IMR-90 (cell line): ENCODE measurements at regions not wholly inside any gene's neighbourhood (a gene's known extent, or its start where the extent isn't known, plus 50 kb on each side); places are given as distances from the start of the nearest gene placed in this dataset.
A peak's percentile ranks its signal among the peaks of the same experiment; 100 is the strongest.

Source experiments
- ATAC-seq: fragments of 200-7000 bp; cut with Tn5 transposase; 2 replicates; pipeline ENCODE4 v1.9.1; 2020; ENCODE audit warnings: low read depth, mild to moderate bottlenecking, moderate library complexity
- BruUV-seq: library from RNA; stranded (reverse); fragments of 400-500 nt; replicated peaks from 2 replicates; lab custom pipeline; 2021; lab: Mats Ljungman, UMichigan
- CTCF ChIA-PET: fragments of 300-600 bp; formaldehyde crosslinking; extraction: SDS; loops from one replicate; lab custom pipeline; 2021; ENCODE audit warnings: antibody characterized with exemption; lab: Yijun Ruan, JAX
- POLR2A ChIA-PET: fragments of 300-600 bp; sonication (Branson Sonifier 250); formaldehyde crosslinking; loops from one replicate; lab custom pipeline; 2022; ENCODE audit warnings: antibody characterized with exemption; ENCODE audit not compliant: unreplicated experiment; lab: Charles Lee
- DNase-seq: peaks from one replicate; pipeline ENCODE4 v3.0.0; 2013
- H2AFZ ChIP-seq: replicated peaks from 2 replicates; pipeline ENCODE3; 2013; ENCODE audit warnings: low read length, mild to moderate bottlenecking; ENCODE audit not compliant: poor library complexity
- H2AK5ac ChIP-seq: 2 replicates; pipeline ENCODE4 v1.6.1; 2013; ENCODE audit warnings: low read depth, low read length, inconsistent platforms
- H2AK9ac ChIP-seq: replicated peaks from 2 replicates; pipeline ENCODE3; 2013; ENCODE audit warnings: mild to moderate bottlenecking, low read depth, low read length, moderate library complexity; ENCODE audit not compliant: poor library complexity
- H2BK120ac ChIP-seq: 2 replicates; pipeline ENCODE4 v1.6.1; 2013; ENCODE audit warnings: low read depth, low read length, inconsistent platforms
- H2BK15ac ChIP-seq: 3 replicates; pipeline ENCODE4 v1.6.1; 2013; ENCODE audit warnings: low read depth, low read length, inconsistent platforms
- H2BK20ac ChIP-seq: 2 replicates; pipeline ENCODE4 v1.6.1; 2013; ENCODE audit warnings: low read depth, mild to moderate bottlenecking, inconsistent platforms, low read length, moderate library complexity
- H2BK5ac ChIP-seq: 2 replicates; pipeline ENCODE4 v1.6.1; 2013; ENCODE audit warnings: mild to moderate bottlenecking, low read depth, low read length, inconsistent platforms; ENCODE audit not compliant: poor library complexity, severe bottlenecking
- H3K14ac ChIP-seq: replicated peaks from 2 replicates; pipeline ENCODE4 v1.6.1; 2013; ENCODE audit warnings: low read depth, low read length, inconsistent platforms
- H3K18ac ChIP-seq: 2 replicates; pipeline ENCODE4 v1.6.1; 2013; ENCODE audit warnings: low read depth, low read length, control low read depth
- H3K23ac ChIP-seq: 2 replicates; pipeline ENCODE4 v1.6.1; 2013; ENCODE audit warnings: low read depth, low read length, inconsistent platforms
- H3K27ac ChIP-seq: 2 replicates; pipeline ENCODE4 v1.5.1; 2013; ENCODE audit warnings: mild to moderate bottlenecking, control low read depth, low read length; ENCODE audit not compliant: insufficient read depth
- H3K27me3 ChIP-seq: 2 replicates; pipeline ENCODE4 v1.6.1; 2013; ENCODE audit warnings: low read length; ENCODE audit not compliant: control insufficient read depth, insufficient read depth
- H3K36me3 ChIP-seq: 2 replicates; pipeline ENCODE4 v1.6.1; 2013; ENCODE audit warnings: low read length, mixed read lengths; ENCODE audit not compliant: control insufficient read depth, insufficient read depth
- H3K4ac ChIP-seq: 2 replicates; pipeline ENCODE4 v1.6.1; 2013; ENCODE audit warnings: low read depth, low read length, inconsistent platforms
- H3K4me1 ChIP-seq: 2 replicates; pipeline ENCODE4 v1.6.1; 2013; ENCODE audit warnings: low read length, mixed read lengths; ENCODE audit not compliant: control insufficient read depth, insufficient read depth
- H3K4me2 ChIP-seq: 2 replicates; pipeline ENCODE4 v1.6.1; 2013; ENCODE audit warnings: low read depth, mild to moderate bottlenecking, control low read depth, low read length, moderate library complexity
- H3K4me3 ChIP-seq: 2 replicates; pipeline ENCODE4 v1.5.1; 2013; ENCODE audit warnings: low read depth, mild to moderate bottlenecking, control low read depth, low read length, moderate library complexity; ENCODE audit not compliant: insufficient read depth
- H3K56ac ChIP-seq: 2 replicates; pipeline ENCODE4 v1.6.1; 2013; ENCODE audit warnings: low read length, inconsistent platforms; ENCODE audit not compliant: insufficient read depth; ENCODE audit errors: extremely low read depth
- H3K79me1 ChIP-seq, 2 experiments: 2 replicates each; pipeline ENCODE4 v1.6.1; 2013; ENCODE audit warnings: low read length in 2 of 2, inconsistent platforms in 1 of 2, low read depth in 1 of 2
- H3K9ac ChIP-seq: 2 replicates; pipeline ENCODE4 v1.6.1; 2013; ENCODE audit warnings: low read depth, low read length, control low read depth
- H3K9me1 ChIP-seq: 2 replicates; pipeline ENCODE4 v1.6.1; 2013; ENCODE audit warnings: low read length, inconsistent platforms; ENCODE audit not compliant: insufficient read depth
- H3K9me3 ChIP-seq: 2 replicates; pipeline ENCODE4 v1.6.1; 2013; ENCODE audit warnings: low read length; ENCODE audit not compliant: control insufficient read depth, insufficient read depth
- H4K20me1 ChIP-seq: 2 replicates; pipeline ENCODE4 v1.6.1; 2013; ENCODE audit warnings: low read length, inconsistent platforms; ENCODE audit not compliant: insufficient read depth
- H4K5ac ChIP-seq: 2 replicates; pipeline ENCODE4 v1.6.1; 2013; ENCODE audit warnings: mild to moderate bottlenecking, low read depth, low read length, control low read depth
- H4K8ac ChIP-seq, 2 experiments: 2 replicates each; pipeline ENCODE4 v1.6.1; 2013; ENCODE audit warnings: low read depth in 2 of 2, low read length in 2 of 2, control low read depth in 1 of 2, inconsistent platforms in 1 of 2
- H4K91ac ChIP-seq: 2 replicates; pipeline ENCODE4 v1.6.1; 2013; ENCODE audit warnings: low read depth, low read length, inconsistent platforms; ENCODE audit not compliant: insufficient read depth
- BHLHE40 ChIP-seq: fragments of 150-350 bp; IDR thresholded peaks from 2 replicates; pipeline ENCODE4 v1.6.1; 2016; ENCODE audit warnings: mild to moderate bottlenecking, low read depth, low read length
- CEBPB ChIP-seq: IDR thresholded peaks from 2 replicates; pipeline ENCODE4 v1.6.1; 2012; ENCODE audit warnings: low read depth, low read length, improper control_type of control experiment
- CHD1 ChIP-seq: IDR thresholded peaks from 2 replicates; pipeline ENCODE4 v1.6.1; 2012; ENCODE audit warnings: low read depth, low read length, improper control_type of control experiment
- FOS ChIP-seq: fragments of 150-350 bp; IDR thresholded peaks from 2 replicates; pipeline ENCODE4 v1.6.1; 2016; ENCODE audit warnings: low read depth, low read length
- MAFK ChIP-seq: IDR thresholded peaks from 2 replicates; pipeline ENCODE4 v1.6.1; 2012; ENCODE audit warnings: low read depth, low read length, improper control_type of control experiment
- MAZ ChIP-seq: IDR thresholded peaks from 2 replicates; pipeline ENCODE4 v1.6.1; 2012; ENCODE audit warnings: low read depth, mild to moderate bottlenecking, low read length, improper control_type of control experiment, moderate library complexity, borderline replicate concordance
- MXI1 ChIP-seq: IDR thresholded peaks from 2 replicates; pipeline ENCODE4 v1.6.1; 2012; ENCODE audit warnings: low read depth, mild to moderate bottlenecking, low read length, moderate library complexity, borderline replicate concordance
- NFE2L2 ChIP-seq: fragments of 150-350 bp; IDR thresholded peaks from 2 replicates; pipeline ENCODE4 v1.6.1; 2016; ENCODE audit warnings: low read depth, mild to moderate bottlenecking, low read length
- POLR2A ChIP-seq: IDR thresholded peaks from 2 replicates; pipeline ENCODE4 v1.6.1; 2012; ENCODE audit warnings: mild to moderate bottlenecking, low read depth, low read length
- RAD21 ChIP-seq: IDR thresholded peaks from 2 replicates; pipeline ENCODE4 v1.6.1; 2012; ENCODE audit warnings: low read length, improper control_type of control experiment
- RCOR1 ChIP-seq: IDR thresholded peaks from 2 replicates; pipeline ENCODE4 v1.6.1; 2012; ENCODE audit warnings: mild to moderate bottlenecking, low read length, improper control_type of control experiment; ENCODE audit not compliant: insufficient replicate concordance
- RFX5 ChIP-seq: IDR thresholded peaks from 2 replicates; pipeline ENCODE4 v1.8.0; 2012; ENCODE audit warnings: low read depth, mild to moderate bottlenecking, low read length, moderate library complexity
- SMC3 ChIP-seq: fragments of 150-350 bp; IDR thresholded peaks from 2 replicates; pipeline ENCODE4 v1.6.1; 2016; ENCODE audit warnings: low read depth, mild to moderate bottlenecking, antibody characterized with exemption, low read length, moderate library complexity
- USF2 ChIP-seq: fragments of 150-350 bp; IDR thresholded peaks from 2 replicates; pipeline ENCODE4 v1.6.1; 2017; ENCODE audit warnings: mild to moderate bottlenecking, antibody characterized with exemption, low read length, low read depth
- WGBS, 2 experiments: methylation state at CpG; one replicate each; pipeline versions ENCODE4 v1.1.5 to v1.1.7; 2013; ENCODE audit warnings: missing lambda C conversion rate in 2 of 2; ENCODE audit not compliant: insufficient read length in 1 of 2; ENCODE audit errors: extremely low coverage in 2 of 2; 5-methylcytosine and 5-hydroxymethylcytosine counted together
- dilution Hi-C: fragments of 300-500 bp; cut with HindIII; formaldehyde crosslinking; loops from one replicate; pipeline ENCODE4 v1.14.3; 2018; ENCODE audit warnings: low sequenced_read_pairs; ENCODE audit not compliant: unreplicated experiment
- in situ Hi-C: fragments of 300-500 bp; cut with MboI; formaldehyde crosslinking; loops from 3 replicates; pipeline ENCODE4 v1.14.3; 2019; ENCODE audit warnings: low sequenced_read_pairs, inconsistent platforms, mixed read lengths
- intact Hi-C: fragments of 100-400 bp; cut with micrococcal nuclease; formaldehyde crosslinking; loops from 2 replicates; pipeline ENCODE4 v1.10.0; 2022
- TF ChIP-seq, protein P1 (sequence below): fragments of 150-350 bp; IDR thresholded peaks from 2 replicates; pipeline ENCODE4 v1.6.1; 2016; ENCODE audit warnings: low read depth, mild to moderate bottlenecking, low read length, moderate library complexity, borderline replicate concordance
- TF ChIP-seq, protein P2 (sequence below): conservative IDR thresholded peaks from 2 replicates; pipeline ENCODE4 v1.5.1; 2012; ENCODE audit warnings: mild to moderate bottlenecking, low read depth, low read length, improper control_type of control experiment

DNA sequence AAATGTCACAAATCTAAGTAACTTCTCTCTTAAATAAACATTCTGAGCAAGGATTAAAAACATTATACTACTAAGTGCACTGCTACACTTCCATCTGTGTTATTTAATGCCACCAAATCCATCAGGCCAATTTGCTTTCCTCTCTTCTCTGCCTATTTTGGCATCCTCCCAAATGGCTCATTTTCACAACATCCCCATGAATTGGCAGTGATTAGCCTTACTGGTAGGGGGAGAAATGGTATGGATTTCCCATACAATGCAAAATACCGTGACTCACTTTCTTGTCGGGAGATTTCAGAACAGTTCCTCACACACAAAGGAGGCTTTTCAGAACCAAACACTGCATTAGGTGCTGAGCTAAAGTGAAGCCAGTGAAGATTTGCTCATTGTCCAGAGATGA, 195.7 kb downstream of the MIS18A start:
- H3K27ac ChIP-seq: no peak overlapping the region
- no peak overlapping the region for H2BK120ac ChIP-seq
- no peak overlapping the region for H2AFZ ChIP-seq
- H2AK9ac ChIP-seq: no peak overlapping the region
- ATAC-seq: no peak
- no peaks in the 10 kb centered on the region for H3K4me1 ChIP-seq
- no peaks in the 10 kb centered on the region for H4K20me1 ChIP-seq
- H2BK5ac ChIP-seq: no peak overlapping the region
- H3K9me3 ChIP-seq: no peaks in the 10 kb centered on the region
- no peak overlapping the region for H3K4me2 ChIP-seq
- H3K27me3 ChIP-seq: peaks cover 7% of the 10 kb centered on the region
- no CpG with 5 or more reads among the region's 2 CpGs for WGBS, 2 experiments
- no peak overlapping the region for H4K91ac ChIP-seq
- no peaks in the 10 kb centered on the region for H3K79me1 ChIP-seq
- intact Hi-C loops: no loop called here
- no peak overlapping the region for H4K5ac ChIP-seq
- no peak overlapping the region for H3K4ac ChIP-seq
- H2AK5ac ChIP-seq: no peak overlapping the region
- ChIA-PET CTCF (no interaction called here), POLR2A (no interaction called here)
- H3K4me3 ChIP-seq: no peak overlapping the region
- peak; percentile 3 for DNase-seq
- H4K8ac ChIP-seq: no peak overlapping the region
- H3K14ac ChIP-seq: no peak overlapping the region
- dilution Hi-C loops: no loop called here
- no peak for TF ChIP-seq POLR2A
- no peak for TF ChIP-seq RAD21
- TF ChIP-seq FOS: no peak
- TF ChIP-seq MXI1: no peak
- TF ChIP-seq USF2: no peak
- TF ChIP-seq MAFK: no peak
- TF ChIP-seq, protein P1, sequence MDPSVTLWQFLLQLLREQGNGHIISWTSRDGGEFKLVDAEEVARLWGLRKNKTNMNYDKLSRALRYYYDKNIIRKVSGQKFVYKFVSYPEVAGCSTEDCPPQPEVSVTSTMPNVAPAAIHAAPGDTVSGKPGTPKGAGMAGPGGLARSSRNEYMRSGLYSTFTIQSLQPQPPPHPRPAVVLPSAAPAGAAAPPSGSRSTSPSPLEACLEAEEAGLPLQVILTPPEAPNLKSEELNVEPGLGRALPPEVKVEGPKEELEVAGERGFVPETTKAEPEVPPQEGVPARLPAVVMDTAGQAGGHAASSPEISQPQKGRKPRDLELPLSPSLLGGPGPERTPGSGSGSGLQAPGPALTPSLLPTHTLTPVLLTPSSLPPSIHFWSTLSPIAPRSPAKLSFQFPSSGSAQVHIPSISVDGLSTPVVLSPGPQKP: no peak
- no peak for TF ChIP-seq RFX5
- no peak for TF ChIP-seq RCOR1
- TF ChIP-seq, protein P2, sequence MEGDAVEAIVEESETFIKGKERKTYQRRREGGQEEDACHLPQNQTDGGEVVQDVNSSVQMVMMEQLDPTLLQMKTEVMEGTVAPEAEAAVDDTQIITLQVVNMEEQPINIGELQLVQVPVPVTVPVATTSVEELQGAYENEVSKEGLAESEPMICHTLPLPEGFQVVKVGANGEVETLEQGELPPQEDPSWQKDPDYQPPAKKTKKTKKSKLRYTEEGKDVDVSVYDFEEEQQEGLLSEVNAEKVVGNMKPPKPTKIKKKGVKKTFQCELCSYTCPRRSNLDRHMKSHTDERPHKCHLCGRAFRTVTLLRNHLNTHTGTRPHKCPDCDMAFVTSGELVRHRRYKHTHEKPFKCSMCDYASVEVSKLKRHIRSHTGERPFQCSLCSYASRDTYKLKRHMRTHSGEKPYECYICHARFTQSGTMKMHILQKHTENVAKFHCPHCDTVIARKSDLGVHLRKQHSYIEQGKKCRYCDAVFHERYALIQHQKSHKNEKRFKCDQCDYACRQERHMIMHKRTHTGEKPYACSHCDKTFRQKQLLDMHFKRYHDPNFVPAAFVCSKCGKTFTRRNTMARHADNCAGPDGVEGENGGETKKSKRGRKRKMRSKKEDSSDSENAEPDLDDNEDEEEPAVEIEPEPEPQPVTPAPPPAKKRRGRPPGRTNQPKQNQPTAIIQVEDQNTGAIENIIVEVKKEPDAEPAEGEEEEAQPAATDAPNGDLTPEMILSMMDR: no peak
- no peak for TF ChIP-seq BHLHE40
- no peak for TF ChIP-seq SMC3
- TF ChIP-seq CHD1: no peak
- TF ChIP-seq CEBPB: no peak
- TF ChIP-seq NFE2L2: no peak
- TF ChIP-seq MAZ: no peak
- no peak overlapping the region for H3K18ac ChIP-seq
- H3K56ac ChIP-seq: no peak overlapping the region
- H3K9ac ChIP-seq: no peak overlapping the region
- in situ Hi-C loops: no loop called here
- no peak overlapping the region for H3K23ac ChIP-seq
- BruUV-seq: no TSS peak
- no peak overlapping the region for H2BK20ac ChIP-seq
- H3K36me3 ChIP-seq: no peaks in the 10 kb centered on the region
- H2BK15ac ChIP-seq: no peak overlapping the region
- H3K9me1 ChIP-seq: no peaks in the 10 kb centered on the region
